ENCODE measurements at regions not wholly inside any gene's neighbourhood (a gene's known extent, or its start where the extent isn't known, plus 50 kb on each side); places are given as distances from the start of the nearest gene placed in this dataset.

DNA sequence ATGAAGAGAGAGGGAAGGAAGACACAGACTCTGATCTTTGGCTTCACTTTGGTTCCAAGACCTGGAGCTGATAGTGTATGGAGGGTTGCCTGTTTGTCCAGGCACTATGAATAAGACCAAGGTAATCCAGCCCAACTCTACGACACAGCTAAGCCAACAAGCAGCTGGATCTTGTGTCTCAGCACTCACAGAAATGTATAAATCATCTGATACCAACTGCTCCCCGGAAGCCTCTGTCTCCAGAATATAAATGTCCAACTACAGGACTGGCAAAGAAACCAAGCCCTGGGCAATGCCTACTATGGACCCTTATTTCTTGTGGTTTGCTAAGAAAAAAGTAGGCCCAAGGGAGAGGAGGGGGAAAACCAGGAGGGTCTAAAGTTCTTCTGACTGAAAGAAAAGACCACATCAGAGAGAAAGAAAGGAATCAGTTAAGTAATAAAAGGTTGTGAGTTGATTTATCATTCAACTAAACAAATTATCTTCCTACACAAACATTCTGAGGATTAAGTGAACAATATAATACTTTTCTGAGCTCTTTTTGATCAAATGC, 204.0 kb downstream of the DAD1 start:
- H3K27me3 ChIP-seq (ENCODE audit: insufficient read depth, insufficient read length), result no peaks in the 10 kb centered on the region
- H3K9me3 ChIP-seq (ENCODE audit: insufficient read depth, low read length), result no peaks in the 10 kb centered on the region
- H3K9ac ChIP-seq (ENCODE audit: insufficient read length, low read depth), result no peak overlapping the region

DNA sequence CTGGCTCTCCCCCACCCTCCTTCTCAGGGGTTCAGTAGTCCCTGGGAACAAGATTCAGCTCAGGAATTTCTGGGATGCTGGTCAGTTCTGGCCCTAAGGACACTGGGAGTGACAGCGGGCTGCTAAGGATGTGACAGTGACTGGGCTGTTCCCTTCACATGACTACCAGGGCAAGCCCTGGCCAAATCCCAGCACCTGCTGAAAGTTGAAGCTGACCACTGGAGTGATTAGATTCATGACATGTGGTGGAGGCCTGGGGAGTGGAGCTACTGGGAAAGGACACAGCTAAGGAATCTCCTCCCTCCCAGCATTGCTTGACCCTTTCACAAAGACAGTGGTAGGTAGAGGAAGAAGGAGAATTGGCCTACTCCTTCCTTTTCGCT, 204.9 kb downstream of the DAD1 start:
- no peaks in the 10 kb centered on the region for H3K9me3 ChIP-seq (ENCODE audit: insufficient read depth, low read length)
- H3K4me1 ChIP-seq (ENCODE audit: insufficient read depth, insufficient read length), result no peaks in the 10 kb centered on the region
- TF ChIP-seq ZNF274 (IDR thresholded peaks at IDR 0.05; ENCODE audit: low read depth, low read length) (no peak), YY1 (IDR thresholded peaks at IDR 0.05; ENCODE audit: insufficient read depth, insufficient read length) (no peak), SUZ12 (IDR thresholded peaks at IDR 0.05; ENCODE audit: extremely low read depth, insufficient read depth, insufficient read length) (no peak)
- H3K9ac ChIP-seq (ENCODE audit: insufficient read length, low read depth), result no peak overlapping the region
- H3K4me3 ChIP-seq (ENCODE audit: insufficient read length, low read depth), result no peak overlapping the region
- no peaks in the 10 kb centered on the region for H3K27me3 ChIP-seq (ENCODE audit: insufficient read depth, insufficient read length)
- H3K36me3 ChIP-seq (ENCODE audit: insufficient read depth, insufficient read length, low read length), result no peaks in the 10 kb centered on the region
- DNase-seq (ENCODE audit: low read depth, low spot score), result no peak

More for the DNA sequence above, 204.0 kb downstream of the DAD1 start:
- no peak for DNase-seq (ENCODE audit: low read depth, low spot score)
- Histone ChIP-seq H3K4me1 (ENCODE audit: insufficient read depth, insufficient read length) (no peaks in the 10 kb centered on the region), H3K36me3 (ENCODE audit: insufficient read depth, insufficient read length, low read length) (no peaks in the 10 kb centered on the region), H3K4me3 (ENCODE audit: insufficient read length, low read depth) (no peak overlapping the region)
- no peak for TF ChIP-seq SUZ12 (IDR thresholded peaks at IDR 0.05; ENCODE audit: extremely low read depth, insufficient read depth, insufficient read length)
- TF ChIP-seq YY1 (IDR thresholded peaks at IDR 0.05; ENCODE audit: insufficient read depth, insufficient read length), result no peak
- no peak for TF ChIP-seq ZNF274 (IDR thresholded peaks at IDR 0.05; ENCODE audit: low read depth, low read length)

DNA sequence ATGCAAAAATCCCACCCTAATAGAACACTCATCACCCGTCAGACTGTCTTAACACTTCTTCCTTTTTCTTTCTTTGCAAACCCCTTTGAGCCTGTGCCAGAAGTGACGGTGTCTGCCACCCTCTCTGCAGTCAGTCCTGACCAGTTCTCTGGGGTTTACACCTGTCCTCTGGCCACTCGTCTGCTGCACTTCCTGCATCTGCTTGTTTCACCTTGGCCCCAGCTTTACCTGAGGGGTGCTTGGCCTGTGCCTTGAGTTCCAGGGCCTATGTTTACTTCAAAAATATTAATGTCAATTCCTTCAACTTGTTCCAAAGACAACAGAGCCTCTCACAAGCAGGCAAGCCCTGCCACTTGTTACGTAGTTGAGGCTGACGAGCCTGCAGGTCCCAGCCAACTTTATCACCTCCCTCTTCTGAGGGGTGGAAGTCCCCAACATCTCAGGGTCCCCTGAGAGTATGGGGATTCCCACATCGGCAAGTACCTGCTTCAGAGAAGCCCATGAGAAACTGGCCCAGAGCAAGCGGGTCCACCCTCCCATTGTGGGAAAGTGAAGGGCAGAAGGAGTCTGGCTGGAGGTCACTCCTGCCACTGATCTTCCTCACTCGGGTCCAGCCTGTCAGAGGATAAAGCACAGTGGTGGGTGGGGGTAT, 205.4 kb downstream of the DAD1 start:
- Histone ChIP-seq H3K27me3 (ENCODE audit: insufficient read depth, insufficient read length) (no peaks in the 10 kb centered on the region), H3K36me3 (ENCODE audit: insufficient read depth, insufficient read length, low read length) (no peaks in the 10 kb centered on the region), H3K9ac (ENCODE audit: insufficient read length, low read depth) (no peak overlapping the region), H3K9me3 (ENCODE audit: insufficient read depth, low read length) (no peaks in the 10 kb centered on the region), H3K4me1 (ENCODE audit: insufficient read depth, insufficient read length) (no peaks in the 10 kb centered on the region), H3K4me3 (ENCODE audit: insufficient read length, low read depth) (no peak overlapping the region)
- no peak for DNase-seq (ENCODE audit: low read depth, low spot score)
- TF ChIP-seq ZNF274 (IDR thresholded peaks at IDR 0.05; ENCODE audit: low read depth, low read length) (no peak), SUZ12 (IDR thresholded peaks at IDR 0.05; ENCODE audit: extremely low read depth, insufficient read depth, insufficient read length) (no peak), YY1 (IDR thresholded peaks at IDR 0.05; ENCODE audit: insufficient read depth, insufficient read length) (no peak)

DNA sequence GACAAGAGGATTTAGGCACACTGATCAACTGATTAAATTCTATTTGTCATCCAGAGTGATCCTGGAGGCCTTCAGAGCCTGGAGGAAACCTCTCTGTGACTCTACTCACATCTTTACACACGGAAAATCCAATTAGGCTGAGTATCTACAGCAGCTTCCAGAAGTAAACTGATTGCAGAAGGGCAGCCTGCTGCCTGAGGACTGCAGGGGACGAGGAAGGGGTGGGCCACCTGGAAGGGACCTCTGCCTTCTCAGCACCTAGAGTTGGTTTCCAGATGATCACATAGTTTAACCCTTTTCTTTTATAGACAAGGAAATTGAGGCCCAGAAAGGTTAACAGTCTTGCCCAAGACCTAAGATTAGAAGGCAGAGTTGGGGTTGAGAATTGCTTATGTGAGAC, 206.1 kb downstream of the DAD1 start:
- no peaks in the 10 kb centered on the region for H3K9me3 ChIP-seq (ENCODE audit: insufficient read depth, low read length)
- H3K27me3 ChIP-seq (ENCODE audit: insufficient read depth, insufficient read length), result no peaks in the 10 kb centered on the region
- no peaks in the 10 kb centered on the region for H3K4me1 ChIP-seq (ENCODE audit: insufficient read depth, insufficient read length)
- no peak overlapping the region for H3K9ac ChIP-seq (ENCODE audit: insufficient read length, low read depth)
- TF ChIP-seq ZNF274 (IDR thresholded peaks at IDR 0.05; ENCODE audit: low read depth, low read length), result no peak
- TF ChIP-seq SUZ12 (IDR thresholded peaks at IDR 0.05; ENCODE audit: extremely low read depth, insufficient read depth, insufficient read length), result no peak
- no peak for TF ChIP-seq YY1 (IDR thresholded peaks at IDR 0.05; ENCODE audit: insufficient read depth, insufficient read length)
- no peaks in the 10 kb centered on the region for H3K36me3 ChIP-seq (ENCODE audit: insufficient read depth, insufficient read length, low read length)
- DNase-seq (ENCODE audit: low read depth, low spot score), result no peak
- no peak overlapping the region for H3K4me3 ChIP-seq (ENCODE audit: insufficient read length, low read depth)

DNA sequence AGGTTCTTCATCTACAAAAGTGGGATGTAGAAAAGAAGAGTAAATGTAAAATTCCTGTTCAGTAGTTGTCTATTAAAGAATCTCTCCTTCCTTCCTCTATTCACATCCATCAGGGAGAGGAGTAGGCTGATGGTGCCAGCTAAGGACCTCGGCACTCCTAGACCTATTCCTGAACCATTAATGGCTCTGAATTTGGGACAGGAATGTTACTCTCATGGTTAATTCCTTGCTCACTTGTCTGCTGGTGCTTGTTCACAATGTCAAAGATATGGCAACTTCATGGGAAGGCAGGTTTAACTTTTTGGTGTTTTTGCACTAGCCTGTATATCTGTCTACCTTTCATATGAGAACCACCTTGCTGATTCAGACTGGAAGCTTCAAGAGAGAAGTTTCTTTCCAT, 206.6 kb downstream of the DAD1 start:
- TF ChIP-seq SUZ12 (IDR thresholded peaks at IDR 0.05; ENCODE audit: extremely low read depth, insufficient read depth, insufficient read length) (no peak), ZNF274 (IDR thresholded peaks at IDR 0.05; ENCODE audit: low read depth, low read length) (no peak), YY1 (IDR thresholded peaks at IDR 0.05; ENCODE audit: insufficient read depth, insufficient read length) (no peak)
- Histone ChIP-seq H3K36me3 (ENCODE audit: insufficient read depth, insufficient read length, low read length) (no peaks in the 10 kb centered on the region), H3K9ac (ENCODE audit: insufficient read length, low read depth) (no peak overlapping the region), H3K4me3 (ENCODE audit: insufficient read length, low read depth) (no peak overlapping the region), H3K27me3 (ENCODE audit: insufficient read depth, insufficient read length) (no peaks in the 10 kb centered on the region), H3K4me1 (ENCODE audit: insufficient read depth, insufficient read length) (no peaks in the 10 kb centered on the region), H3K9me3 (ENCODE audit: insufficient read depth, low read length) (no peaks in the 10 kb centered on the region)
- no peak for DNase-seq (ENCODE audit: low read depth, low spot score)

DNA sequence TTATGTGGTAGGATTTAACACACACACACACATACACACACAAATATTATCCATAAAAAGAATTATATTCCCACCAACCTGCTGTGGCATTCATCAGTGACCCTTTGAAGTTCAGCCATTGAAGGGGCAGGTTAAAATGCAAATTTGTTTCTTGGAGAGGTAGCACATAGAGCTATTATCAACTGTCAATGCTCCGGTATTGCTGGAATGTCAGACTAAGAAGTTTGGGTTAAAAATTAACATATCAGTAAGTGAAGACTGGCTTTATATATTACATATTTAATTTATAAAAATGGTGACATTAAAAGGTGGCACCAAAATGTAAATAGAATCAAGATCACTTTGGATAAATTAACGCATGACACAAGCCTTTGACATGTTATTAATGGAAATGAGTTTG, 207.3 kb downstream of the DAD1 start:
- Histone ChIP-seq H3K36me3 (ENCODE audit: insufficient read depth, insufficient read length, low read length) (no peaks in the 10 kb centered on the region), H3K27me3 (ENCODE audit: insufficient read depth, insufficient read length) (no peaks in the 10 kb centered on the region), H3K4me1 (ENCODE audit: insufficient read depth, insufficient read length) (no peaks in the 10 kb centered on the region), H3K4me3 (ENCODE audit: insufficient read length, low read depth) (no peak overlapping the region), H3K9me3 (ENCODE audit: insufficient read depth, low read length) (no peaks in the 10 kb centered on the region), H3K9ac (ENCODE audit: insufficient read length, low read depth) (no peak overlapping the region)
- no peak for DNase-seq (ENCODE audit: low read depth, low spot score)
- TF ChIP-seq SUZ12 (IDR thresholded peaks at IDR 0.05; ENCODE audit: extremely low read depth, insufficient read depth, insufficient read length) (no peak), ZNF274 (IDR thresholded peaks at IDR 0.05; ENCODE audit: low read depth, low read length) (no peak), YY1 (IDR thresholded peaks at IDR 0.05; ENCODE audit: insufficient read depth, insufficient read length) (no peak)

DNA sequence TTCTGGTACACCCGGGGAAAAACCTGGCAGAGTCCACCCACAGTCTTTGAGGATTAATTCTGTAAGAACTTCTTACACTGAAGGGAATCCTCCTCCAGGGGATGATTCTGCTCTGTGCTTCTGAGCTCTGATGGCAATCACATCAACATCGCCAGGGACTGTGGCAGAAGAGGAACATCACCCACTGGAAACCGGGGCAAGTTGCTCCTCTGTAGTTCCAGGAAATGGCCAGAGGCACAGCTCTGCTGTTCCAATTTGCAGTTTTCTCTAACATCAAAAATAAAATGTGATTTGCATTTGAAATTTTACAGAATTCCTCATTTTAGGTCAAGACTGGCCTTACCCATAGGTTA, 207.6 kb downstream of the DAD1 start:
- Histone ChIP-seq H3K4me3 (ENCODE audit: insufficient read length, low read depth) (no peak overlapping the region), H3K9ac (ENCODE audit: insufficient read length, low read depth) (no peak overlapping the region), H3K27me3 (ENCODE audit: insufficient read depth, insufficient read length) (no peaks in the 10 kb centered on the region), H3K4me1 (ENCODE audit: insufficient read depth, insufficient read length) (no peaks in the 10 kb centered on the region), H3K36me3 (ENCODE audit: insufficient read depth, insufficient read length, low read length) (no peaks in the 10 kb centered on the region), H3K9me3 (ENCODE audit: insufficient read depth, low read length) (no peaks in the 10 kb centered on the region)
- TF ChIP-seq YY1 (IDR thresholded peaks at IDR 0.05; ENCODE audit: insufficient read depth, insufficient read length) (no peak), SUZ12 (IDR thresholded peaks at IDR 0.05; ENCODE audit: extremely low read depth, insufficient read depth, insufficient read length) (no peak), ZNF274 (IDR thresholded peaks at IDR 0.05; ENCODE audit: low read depth, low read length) (no peak)
- no peak for DNase-seq (ENCODE audit: low read depth, low spot score)

All from NT2/D1 (cell line).